HS-27A (cell line): ENCODE measurements at regions not wholly inside any gene's neighbourhood (a gene's known extent, or its start where the extent isn't known, plus 50 kb on each side); places are given as distances from the start of the nearest gene placed in this dataset.

ENCODE experiments used
- DNase-seq: peaks from one replicate; pipeline ENCODE4 v3.0.0-alpha.2; 2012; ENCODE audit warnings: low read depth, missing footprints

DNA sequence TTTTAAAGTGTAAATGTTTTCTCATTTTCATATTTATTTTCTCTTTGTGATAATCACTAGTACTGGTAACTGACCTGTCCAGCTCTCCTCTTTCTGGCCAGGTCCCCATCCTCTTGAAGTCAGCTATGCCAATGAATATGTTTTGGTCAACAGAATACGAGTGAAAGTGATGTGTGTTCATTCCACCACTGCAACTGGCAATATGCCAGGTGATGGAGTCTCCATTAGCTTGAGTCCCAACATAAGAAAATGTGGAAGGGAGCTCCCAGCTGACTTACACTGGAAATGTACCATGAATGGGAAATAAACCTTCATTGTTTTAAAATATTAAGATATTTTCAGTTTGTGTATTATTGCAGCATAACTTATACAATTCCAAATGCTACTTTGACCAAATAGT is 75.8 kb downstream of the CCDC34 start:
- DNase-seq = no peak

DNA sequence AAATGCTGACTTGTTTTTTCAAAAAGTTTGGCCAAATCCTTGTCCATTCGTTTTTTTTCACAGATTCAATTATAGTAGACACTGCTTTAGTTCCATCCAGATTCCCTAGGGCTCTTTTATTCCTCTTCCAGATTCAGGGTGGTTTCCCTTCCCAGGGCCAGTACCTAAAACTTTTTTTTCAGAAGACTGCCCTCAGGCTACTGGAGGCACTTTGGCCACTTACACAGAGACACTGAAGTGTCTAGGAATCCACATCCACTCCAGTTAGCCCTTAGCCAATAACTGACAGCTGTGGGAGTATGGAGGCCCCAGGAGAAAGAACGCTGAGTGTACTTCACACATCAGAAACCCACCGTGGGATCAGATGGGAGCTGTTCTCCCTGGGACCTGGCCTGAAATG is 77.3 kb downstream of the CCDC34 start:
- no peak for DNase-seq

DNA sequence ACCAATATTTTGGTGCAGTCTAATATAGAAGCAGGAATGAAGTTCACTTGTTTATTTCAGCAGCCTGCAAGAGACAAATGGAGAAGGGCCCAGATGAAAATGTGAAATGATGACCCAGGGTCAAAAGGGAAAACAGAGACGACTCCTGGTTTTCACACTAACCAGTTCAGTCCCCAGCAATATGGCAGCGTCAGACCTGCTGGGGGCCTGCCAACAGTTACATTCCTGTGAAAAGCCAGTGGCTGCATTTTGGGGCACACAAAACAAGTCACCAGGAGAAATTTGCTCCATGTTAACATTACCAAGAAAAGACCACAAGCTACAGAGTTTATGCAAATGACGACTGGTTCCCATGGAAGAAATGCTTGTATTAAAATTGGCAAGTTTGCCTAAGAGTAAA is 80.2 kb downstream of the CCDC34 start:
- DNase-seq = peak; percentile 30

DNA sequence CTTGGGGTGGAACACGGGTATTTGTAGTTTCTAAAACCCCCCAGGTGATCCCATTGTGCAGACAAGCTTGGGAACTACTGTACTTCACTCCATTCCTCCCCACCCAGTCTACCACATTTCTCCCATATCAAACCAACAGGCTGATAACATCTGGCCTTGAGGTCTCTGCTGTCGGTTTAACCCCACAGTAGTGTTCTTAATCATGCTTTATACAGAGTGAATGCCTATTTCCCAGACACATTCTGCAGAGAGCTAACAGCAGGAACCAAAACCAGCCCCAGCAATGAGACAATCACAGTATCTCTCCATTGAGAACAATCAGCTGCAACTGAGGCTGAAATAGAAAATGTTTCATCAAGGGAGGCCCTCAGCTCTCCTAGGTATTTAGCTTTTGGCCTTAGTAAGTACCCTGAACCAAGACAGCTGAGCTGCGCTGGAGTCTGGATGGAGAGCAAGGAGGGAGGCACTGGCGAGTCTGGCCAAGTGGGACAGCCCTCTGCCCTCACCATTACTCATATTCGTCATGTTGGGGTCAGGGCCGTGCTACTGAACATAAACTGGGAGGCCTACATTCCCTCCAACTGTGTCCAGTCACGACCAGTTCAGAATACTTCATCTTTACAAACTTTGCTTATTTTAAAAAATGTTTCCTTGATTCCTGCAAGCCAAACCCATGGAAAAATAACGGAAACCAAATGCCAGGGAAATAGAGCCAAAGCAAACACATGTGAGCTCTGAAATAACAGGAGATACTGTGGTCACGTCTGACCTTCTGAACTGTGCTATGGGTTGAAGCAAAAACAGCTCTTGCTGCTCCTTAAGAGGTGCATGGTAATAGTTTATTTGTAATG is 81.0 kb downstream of the CCDC34 start:
- peak; percentile 88 for DNase-seq

DNA sequence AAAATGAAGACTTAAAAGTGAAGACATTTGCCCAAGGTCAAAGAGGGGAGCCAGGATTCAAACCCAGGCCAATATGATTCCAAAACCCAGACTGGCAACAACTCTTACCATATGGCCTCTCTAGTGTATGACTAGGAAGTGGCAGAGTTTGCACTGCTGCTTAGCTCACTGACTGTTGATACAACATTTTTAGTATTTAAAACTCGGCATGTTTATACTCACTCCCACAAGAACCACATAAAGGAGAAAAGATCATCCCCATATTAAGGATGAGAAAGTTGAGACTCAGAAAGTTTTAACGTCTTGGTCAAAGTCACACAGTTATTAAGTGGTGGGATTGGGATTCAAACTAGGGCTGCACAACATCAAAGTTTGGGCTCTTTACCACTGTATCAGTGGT is 81.7 kb downstream of the CCDC34 start:
- DNase-seq = no peak

DNA sequence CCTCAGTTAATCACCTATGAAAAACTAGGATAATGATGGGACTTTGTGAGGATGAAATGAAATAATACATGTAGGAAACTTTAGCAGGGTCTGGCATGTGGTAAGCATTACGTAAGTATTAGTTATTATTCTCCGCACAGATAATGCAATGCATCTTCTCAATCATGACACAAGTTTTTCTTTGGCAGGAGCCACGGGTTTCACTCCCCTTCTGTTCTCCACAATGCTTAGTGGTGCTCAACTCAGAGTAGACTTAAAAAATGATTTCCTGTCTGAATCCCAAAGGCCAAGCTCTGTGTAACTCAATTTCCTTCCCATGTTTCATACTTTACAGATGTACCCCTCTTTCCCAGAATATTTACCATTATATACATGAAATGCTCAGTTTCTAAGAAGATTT is 82.9 kb downstream of the CCDC34 start:
- DNase-seq = no peak

DNA sequence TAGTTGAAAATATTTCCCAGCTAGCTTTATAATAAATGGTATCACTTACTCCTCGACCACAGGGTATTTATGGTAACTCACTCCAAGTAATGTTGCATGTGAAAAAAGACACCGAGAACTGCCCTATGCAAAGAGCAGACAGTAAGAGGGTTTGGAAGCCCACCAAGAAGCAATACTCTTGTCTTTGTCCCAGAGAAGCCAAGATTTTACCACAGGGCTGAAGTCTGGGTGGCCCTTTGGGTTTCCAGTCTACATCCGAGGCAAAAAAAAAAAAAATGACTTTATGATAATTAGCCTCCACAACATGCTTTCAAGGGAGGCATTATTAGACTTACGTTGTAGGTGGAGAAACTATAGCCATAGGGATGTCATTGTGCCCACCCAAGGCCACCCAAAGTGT is 83.6 kb downstream of the CCDC34 start:
- no peak for DNase-seq

DNA sequence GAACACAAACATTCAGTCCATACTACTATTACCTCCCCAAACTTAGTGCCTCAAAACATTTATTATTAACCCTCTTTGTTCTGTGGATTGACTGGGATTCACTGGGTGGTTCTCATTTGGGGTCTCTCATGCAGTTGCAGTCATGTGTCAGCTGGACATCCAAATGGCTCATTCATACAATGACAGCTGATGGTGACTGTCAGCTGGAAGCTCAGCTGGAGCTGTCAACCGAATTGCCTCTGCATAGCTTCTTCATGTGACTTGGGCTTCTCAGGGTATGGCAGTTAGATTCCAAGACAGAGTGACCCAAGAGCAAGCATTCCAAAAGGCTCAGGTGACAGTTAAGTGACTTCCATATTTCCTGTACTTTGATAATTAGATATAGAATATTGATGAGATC is 85.2 kb downstream of the CCDC34 start:
- DNase-seq = no peak

DNA sequence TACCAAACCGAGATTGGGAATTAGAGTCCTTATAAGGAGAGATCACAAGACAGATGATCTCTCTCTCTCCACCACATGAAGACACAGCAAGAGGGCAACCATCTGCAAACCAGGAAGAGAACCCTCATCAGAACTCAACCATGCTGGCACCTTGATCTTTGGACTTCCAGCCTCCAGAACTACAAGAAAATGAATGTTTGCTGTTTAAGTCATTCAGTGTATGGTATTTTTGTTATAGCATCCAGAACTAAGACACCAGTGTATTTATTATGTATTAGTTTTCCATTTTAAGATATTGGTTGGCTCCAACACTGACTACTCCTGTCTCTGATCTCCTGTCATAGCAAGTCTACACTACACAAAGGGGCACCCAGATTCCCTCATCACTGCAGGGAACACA is 86.9 kb downstream of the CCDC34 start:
- no peak for DNase-seq

DNA sequence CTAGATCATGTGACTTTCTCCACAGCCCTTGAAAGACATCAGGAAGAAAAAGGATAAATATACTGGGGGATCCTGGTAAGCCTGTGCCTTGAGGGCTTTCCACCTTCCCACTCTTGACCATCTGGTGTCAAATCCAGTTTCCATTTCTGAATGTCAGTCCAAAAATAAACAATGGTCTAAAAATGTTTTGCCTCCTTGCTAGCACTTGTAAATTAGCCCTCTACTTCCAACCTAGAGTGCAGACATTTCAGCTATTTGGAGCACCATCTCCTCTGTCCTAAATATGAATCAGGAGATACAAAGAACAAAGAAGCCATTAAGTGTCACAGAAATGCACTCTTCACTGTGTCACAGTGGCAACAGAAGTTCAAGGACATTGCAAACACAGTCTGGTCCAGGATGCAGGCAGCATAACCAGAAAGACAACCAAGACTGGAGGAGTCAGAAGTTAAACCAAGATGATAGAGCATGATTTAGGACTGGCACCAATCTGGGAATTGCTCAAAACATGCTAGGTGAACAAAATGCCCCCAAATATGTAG is 88.1 kb downstream of the CCDC34 start:
- DNase-seq = no peak

DNA sequence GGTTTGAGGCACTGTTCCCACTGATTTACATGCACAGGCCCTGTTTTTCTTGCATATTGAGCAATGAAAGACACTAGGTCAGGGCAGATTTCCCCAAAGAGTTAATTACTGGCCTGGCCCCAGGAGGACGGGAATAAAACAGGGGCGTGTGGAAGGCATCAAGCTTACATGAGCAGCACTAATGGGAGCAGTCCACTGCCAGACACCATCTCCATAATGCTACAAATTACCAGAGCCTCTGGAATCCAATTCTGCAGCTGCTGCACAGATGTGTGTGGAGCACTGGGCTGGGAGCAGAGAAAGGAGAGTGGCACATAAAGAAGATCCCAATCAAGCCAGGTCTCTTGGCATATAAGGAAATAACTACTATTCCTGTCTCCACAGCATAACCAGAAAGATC is 96.9 kb downstream of the CCDC34 start:
- no peak for DNase-seq

DNA sequence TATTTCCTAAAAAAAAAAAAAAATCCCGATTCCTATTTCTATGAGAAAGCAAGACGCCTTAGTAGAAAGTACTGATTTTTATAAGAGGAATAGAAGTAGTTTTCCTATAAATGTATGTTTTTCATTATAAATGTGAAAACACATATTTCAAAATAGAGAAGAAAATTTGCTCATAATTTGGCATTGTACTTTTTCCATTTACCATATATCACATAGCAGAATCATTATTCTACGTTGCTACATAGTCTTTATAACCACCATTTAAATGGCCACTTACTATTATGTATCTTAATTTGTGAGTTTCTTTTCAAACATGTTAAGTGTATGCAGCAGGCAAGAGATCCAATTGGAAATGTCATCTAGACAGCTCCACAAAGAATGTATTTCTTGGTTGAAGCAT is 99.0 kb downstream of the CCDC34 start:
- no peak for DNase-seq

DNA sequence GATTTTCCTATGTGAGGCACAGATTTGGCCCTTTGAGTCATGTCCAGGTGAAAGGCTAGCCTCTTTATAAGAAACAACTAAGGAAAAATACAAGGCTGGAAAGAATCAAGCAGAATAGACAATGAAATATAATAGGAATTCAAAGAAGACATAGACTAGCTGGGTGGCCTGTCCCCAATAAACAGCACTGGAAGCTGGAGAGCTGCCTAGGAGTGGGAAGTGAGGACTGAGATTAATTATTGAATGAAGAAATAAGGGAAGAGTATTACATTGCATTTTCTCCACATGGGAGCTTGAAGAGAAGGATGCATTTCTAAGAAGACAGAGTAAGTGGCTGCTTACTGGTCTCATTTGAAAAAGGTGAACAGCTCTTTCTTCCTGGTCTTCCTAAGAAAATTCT is 100.0 kb downstream of the CCDC34 start:
- DNase-seq = no peak

DNA sequence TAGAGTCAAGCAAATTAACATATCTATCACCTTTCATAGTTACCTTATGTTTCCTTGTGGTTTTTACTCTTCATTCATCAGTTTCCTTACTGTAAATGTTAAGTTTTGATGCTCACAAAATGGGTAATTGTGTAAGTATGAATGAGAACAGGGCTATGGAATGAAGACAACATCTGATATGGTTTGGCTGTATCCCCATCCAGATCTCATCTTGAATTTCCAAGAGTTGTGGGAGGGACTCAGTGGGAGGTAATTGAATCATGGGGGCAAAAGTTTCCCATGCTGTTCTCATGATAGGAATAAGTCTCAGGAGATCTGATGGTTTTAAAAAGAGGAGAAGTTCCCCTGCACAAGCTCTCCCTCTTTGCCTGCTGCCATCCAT is 107.6 kb downstream of the CCDC34 start:
- DNase-seq = no peak

DNA sequence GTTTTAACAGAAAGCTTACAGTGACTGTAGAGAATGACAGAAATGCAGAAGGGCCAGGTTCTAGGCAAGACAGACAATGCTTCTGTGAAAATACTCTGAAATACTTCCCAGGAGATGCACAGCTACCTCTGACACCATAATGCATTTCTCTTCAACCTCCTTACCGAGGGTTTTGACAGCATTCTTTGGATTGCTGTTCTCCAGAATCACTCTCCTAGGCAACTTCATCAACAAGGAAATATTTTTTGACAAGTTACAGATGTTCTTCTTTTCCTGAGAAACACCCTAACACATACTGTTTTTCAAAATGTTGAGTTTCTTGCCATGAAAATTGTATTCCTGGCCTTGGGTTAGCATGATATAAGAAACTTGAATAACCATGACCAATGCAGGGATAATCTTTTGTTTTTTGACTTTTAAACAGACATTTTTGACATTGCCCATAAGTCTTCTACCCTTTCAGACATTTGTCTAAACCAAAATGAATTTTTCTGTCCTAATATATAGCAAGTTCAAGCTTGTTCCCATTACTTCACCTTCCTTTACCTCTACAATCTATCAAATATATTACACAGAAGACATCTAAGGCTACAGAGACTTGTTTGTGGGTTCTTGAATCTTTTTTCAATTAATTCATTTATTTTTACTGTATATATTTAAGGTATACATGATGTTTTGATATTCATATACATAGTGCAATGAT is 108.1 kb downstream of the CCDC34 start:
- DNase-seq = no peak

DNA sequence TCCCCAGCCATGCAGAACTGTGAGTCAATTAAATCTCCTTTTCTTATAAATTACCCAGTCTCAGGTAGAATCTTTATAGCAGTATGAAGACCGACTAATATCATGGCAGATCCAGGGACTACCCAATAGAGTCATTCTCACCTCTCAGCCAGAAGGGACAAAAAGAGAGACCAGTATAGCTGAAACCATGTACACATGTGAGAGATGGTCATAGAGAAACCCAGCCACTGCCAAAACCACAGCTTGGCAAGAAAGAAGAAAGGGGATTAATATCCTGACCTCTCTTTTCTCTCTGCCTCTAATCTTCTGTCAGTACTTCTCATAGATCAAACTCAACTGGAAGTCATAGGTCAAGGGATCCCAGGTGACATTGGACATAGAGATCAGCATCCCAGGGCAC is 109.8 kb downstream of the CCDC34 start:
- no peak for DNase-seq

DNA sequence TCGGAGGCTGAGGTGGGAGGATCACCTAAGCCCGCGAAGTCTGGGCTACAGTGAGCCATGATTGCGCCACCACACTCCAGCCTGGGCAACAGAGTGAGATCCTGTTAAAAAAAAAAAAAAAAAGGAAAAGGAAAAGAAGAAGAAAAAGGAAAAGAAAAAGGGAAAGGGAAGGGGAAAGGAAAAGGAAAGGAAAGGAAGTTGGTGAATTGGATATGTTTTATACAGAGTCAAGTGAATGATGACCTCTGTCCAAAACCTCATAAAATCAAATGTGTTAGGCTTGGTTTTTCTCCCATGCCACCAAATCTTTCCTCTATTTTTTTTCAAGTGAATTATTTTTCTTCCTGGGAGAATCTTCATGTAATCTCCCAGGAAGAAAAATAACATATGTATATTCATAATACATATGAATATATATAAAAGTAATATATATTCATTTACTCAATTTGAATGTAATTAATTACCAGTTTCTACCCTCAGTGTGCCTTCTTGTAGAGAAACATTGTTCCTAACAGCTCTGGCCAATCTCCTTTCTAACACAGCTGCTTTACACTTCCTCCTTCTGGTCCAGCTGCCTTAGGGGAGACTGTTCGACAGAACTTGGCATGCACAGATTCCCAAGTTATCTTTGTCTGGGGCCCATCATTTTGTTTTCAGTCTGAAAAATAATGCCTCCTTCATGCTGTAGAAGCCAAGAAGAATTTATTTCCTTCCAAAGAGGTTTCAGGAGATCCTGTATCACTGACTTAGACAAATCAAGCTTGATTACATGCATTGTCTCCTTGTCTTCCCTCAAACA is 111.9 kb downstream of the CCDC34 start:
- no peak for DNase-seq

DNA sequence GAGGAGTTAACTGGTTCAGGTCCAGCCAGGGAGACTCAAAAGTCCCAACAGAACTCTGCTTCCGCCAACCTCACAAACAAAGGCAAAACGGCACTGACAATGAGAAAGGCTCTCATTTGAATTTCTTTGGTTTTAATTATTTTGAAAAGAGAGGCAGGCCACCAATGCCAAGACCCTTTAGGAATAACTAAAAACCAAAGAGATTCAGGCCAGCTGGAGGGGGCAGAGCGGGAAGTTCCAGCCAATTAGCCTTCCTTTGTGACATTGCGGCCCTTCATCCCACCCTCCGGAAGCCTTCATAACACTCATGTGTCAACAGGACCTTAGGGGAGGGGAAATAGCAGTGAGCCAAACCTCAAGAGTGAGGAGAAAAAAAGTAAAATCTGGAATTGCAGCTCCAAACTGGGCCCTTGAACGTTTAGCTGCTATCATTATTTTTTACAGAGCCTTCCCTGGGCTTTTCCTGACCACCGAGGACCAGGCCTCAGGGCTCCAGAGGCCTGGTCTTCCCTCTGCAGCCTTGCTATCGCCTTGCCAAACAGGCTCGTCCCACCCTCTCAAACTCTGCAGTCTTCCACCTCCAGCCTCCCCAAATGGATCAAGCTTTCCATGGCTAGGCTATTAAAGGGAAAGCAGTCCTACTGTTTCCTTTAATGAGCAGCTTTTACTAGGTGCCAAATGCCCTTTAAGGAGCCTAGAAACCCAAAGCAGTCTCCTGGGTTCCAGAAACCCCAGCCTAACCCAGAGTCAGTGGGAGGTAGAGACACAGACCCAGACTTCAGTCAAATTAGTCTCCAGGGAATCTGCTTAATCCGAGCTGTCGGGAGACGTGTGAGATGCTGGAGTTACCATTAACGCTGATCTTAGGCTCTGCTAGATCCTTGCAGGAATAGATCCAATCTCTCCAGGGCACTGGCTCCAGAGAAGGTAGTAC is 114.2 kb downstream of the CCDC34 start:
- no peak for DNase-seq

DNA sequence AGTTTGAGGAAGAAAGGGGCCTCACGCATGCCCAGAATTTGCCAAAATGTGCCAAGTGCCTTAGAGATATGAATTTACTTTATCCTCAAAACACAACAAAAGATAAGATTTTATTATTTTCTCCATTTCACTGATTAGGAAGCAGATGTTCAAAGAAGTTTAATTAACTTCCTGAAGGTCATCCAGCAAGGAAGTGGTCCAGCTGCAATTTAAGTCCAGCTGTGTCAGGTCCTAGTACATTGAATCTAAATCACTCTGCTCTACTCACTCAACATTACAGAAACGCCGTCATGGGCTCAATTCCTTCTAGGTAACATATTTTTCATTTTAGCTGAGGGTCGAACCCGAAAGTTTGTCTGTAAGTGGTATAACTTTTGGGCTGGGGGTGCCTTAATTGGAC is 115.4 kb downstream of the CCDC34 start:
- no peak for DNase-seq

DNA sequence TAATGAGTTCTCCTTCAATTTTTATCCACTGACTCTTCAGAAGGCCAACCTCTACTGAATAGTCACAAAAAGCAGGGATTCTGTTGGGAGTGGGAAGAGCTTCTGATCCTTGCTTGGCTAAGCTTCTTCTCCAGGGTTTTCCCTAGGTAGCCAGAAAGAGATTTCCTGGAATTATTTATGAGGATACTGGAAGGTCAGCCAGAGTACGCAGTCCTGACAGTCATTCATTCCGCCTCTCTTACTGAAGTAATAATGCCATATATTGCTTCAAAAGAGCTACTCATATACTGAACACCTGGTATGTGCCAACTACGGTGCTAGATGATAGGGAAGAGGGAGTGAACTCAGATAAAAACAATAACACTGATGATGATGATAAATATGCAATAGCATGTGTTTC is 116.1 kb downstream of the CCDC34 start:
- DNase-seq = no peak

DNA sequence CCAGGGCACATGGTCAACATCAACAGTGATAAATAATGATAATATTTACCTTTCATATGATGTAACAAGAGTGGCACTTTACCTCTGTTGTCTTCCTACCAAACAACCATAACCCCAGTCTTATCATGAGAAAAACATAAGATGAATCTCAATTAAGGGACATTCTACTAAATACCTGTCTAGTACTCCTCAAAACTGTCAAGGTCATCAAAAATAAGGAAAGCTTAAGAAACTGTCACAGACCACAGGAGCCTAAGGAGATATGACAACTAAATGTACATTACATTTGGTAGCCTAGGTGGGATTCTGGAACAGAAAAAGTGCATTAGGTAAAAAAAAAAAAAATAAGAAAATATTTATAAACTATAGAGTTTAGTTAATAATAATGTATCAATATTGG is 118.1 kb downstream of the CCDC34 start:
- DNase-seq = no peak

DNA sequence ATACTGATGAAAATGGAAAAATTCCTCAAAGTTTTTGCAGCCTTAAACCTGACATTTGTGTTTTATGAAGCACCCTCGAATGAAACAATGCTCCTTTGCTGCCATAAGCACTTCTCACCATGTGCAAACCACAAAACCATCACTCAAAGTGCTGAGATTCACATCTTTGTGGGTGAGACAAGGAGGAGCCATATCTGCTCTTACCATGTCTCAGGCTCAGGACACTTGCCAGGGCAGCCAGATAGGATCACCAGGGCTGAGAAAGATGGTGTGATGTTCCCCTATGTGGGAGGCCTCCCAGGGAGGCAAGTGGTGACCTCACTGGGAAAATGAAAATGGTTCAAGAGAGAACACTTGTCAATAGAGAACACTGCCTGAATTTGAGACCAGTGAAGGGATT is 120.4 kb downstream of the CCDC34 start:
- no peak for DNase-seq
